ENCODE measurements at regions not wholly inside any gene's neighbourhood (a gene's known extent, or its start where the extent isn't known, plus 50 kb on each side); places are given as distances from the start of the nearest gene placed in this dataset.

DNA sequence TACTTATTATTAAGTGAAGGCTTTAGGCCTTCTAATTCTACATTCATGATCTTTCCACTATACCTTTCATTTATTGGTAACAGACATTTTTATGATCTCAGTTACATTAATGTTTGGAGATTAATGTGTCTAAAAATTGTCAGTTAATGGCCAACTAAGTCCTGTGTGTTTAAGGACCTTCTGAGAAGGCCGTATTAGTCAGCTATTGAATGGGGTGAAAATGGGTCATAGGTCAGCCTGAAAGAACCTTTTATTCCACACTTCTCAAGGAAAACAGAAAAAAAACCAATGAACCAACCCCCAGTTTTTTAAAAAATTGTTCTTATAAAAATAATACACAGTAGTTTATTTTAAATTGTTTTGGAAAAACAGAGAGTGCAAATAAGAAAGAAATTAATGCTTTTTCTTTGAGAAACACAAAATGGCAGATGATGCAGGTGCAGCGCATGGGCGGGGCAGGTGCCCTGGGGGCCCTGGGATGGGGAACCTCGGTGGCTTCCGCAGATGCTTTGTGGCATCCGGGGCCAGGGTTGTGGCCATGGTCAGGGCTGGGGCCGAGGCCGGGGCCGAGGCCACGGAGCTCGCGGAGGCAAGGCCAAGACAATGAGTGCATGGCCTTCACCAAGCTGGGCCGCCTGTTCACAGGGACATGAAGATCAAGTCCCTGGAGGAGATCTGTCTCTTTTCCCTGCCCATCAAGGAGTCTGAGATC, 141.9 kb downstream of the SPATA31D1 start:
- TF ChIP-seq CTCF (IDR thresholded peaks at IDR 0.05), result no peak
- DNase-seq (no peak), ATAC-seq (no peak)
- WGBS, 2 donors, result 95 to 97% methylated on average over 13 of the region's 13 CpGs
- H3K4me1 ChIP-seq, result no peaks in the 10 kb centered on the region
- intact Hi-C loops (cut with DNase I), result loop anchor here in 1 of 10 donors (10.0 kb wide), 1 partner anchor 1056 kb away; no protein-coding TSS in a partner anchor
- H3K27ac ChIP-seq, result no peak overlapping the region
- H3K9me3 ChIP-seq, result no peaks in the 10 kb centered on the region
- H3K27me3 ChIP-seq, result no peaks in the 10 kb centered on the region
- H3K36me3 ChIP-seq, result no peaks in the 10 kb centered on the region
- H3K4me3 ChIP-seq, result no peak overlapping the region

DNA sequence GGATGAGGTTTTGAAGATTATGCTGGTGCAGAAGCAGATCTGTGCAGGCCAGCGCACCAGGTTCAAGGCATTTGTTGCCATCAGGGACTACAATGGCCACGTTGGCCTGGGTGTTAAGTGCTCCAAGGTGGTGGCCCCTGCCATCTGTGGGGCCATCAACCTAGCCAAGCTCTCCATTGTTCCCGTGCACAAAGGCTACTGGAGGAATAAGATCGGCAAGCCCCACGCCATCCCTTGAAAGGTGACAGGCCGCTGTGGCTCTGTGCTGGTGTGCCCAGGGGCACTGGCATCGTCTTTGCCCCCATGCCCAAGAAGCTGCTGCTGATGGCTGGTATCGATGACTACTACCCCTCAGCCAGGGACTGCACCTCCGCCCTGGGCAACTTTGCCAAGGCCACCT, 142.5 kb downstream of the SPATA31D1 start:
- DNase-seq (no peak), ATAC-seq (no peak)
- Histone ChIP-seq H3K27me3 (no peaks in the 10 kb centered on the region), H3K36me3 (no peaks in the 10 kb centered on the region), H3K9me3 (peaks cover 0 to 3% (median 0%) of the 10 kb centered on the region in 11 donors), H3K4me3 (no peak overlapping the region), H3K4me1 (no peaks in the 10 kb centered on the region), H3K27ac (no peak overlapping the region)
- intact Hi-C loops (cut with DNase I), result loop anchor here in 1 of 10 donors (10.0 kb wide), 1 partner anchor 1056 kb away; no protein-coding TSS in a partner anchor
- TF ChIP-seq CTCF (IDR thresholded peaks at IDR 0.05), result no peak
- 95% methylated on average over 9 of the region's 9 CpGs for WGBS, 2 donors

DNA sequence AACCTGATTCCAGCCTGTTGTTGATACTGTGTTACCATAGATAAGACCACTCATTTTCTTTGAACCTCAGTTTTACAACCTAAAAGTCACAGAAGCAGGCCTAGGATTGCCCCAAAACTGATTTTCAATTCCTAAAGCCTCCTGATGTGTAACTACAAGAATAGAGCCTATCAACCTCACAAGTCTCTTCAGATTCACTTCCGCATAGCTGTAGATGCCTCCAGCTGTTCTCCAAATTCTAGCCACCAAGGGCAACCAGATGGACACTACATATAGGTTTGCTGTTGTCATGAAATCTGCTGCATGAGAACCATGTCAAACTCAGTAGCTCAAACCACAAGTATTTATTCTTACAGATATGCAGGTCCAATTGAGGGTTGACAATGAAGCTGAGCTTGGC, 143.5 kb downstream of the SPATA31D1 start:
- TF ChIP-seq CTCF (IDR thresholded peaks at IDR 0.05), result no peak
- no peak overlapping the region for H3K27ac ChIP-seq
- no peak for DNase-seq
- no peak for ATAC-seq
- intact Hi-C loops (cut with DNase I), result loop anchor here in 1 of 10 donors (10.0 kb wide), 1 partner anchor 1057 kb away; no protein-coding TSS in a partner anchor
- WGBS, 2 donors, result 97 to 100% methylated on average over 1 of the region's 1 CpG
- no peak overlapping the region for H3K4me3 ChIP-seq
- no peaks in the 10 kb centered on the region for H3K27me3 ChIP-seq
- no peaks in the 10 kb centered on the region for H3K36me3 ChIP-seq
- peaks cover 0 to 3% (median 0%) of the 10 kb centered on the region in 11 donors for H3K9me3 ChIP-seq
- no peaks in the 10 kb centered on the region for H3K4me1 ChIP-seq

DNA sequence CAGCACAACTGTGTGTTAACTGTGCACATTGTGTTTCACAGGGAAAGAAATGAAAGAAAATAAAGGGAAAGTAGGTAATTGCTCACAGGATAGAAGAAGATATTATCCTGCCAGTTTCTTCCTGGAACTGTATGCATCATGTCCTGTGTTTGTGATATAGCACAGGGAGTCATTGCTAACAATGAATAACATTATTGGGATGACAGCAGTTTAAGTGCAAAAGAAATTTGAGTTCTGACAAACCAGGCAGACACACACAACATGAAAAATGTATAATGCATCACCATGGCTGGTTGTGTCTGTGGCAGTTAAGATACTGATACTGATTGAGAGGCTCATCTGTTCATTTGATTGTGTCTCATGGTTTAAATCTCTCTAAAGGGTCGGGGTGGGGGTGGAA, 145.4 kb downstream of the SPATA31D1 start:
- Histone ChIP-seq H3K9me3 (peaks cover 0 to 3% (median 0%) of the 10 kb centered on the region in 11 donors), H3K4me1 (no peaks in the 10 kb centered on the region), H3K27ac (no peak overlapping the region), H3K4me3 (no peak overlapping the region), H3K36me3 (no peaks in the 10 kb centered on the region), H3K27me3 (no peaks in the 10 kb centered on the region)
- TF ChIP-seq CTCF (IDR thresholded peaks at IDR 0.05), result no peak
- ATAC-seq (no peak), DNase-seq (no peak)
- intact Hi-C loops (cut with DNase I), result loop anchor here in 1 of 10 donors (10.0 kb wide), 1 partner anchor 1059 kb away; no protein-coding TSS in a partner anchor
- WGBS, 2 donors, result 56 to 65% methylated on average over 1 of the region's 1 CpG

Data from heart right ventricle (tissue), 16 donors.